T-helper 2 cell treated with Interferon-gamma antibody and Interleukin-4, amounts not matched to agents 5 μg/mL and 100 μg/mL, for 36 hours (primary cell): ENCODE measurements at regions not wholly inside any gene's neighbourhood (a gene's known extent, or its start where the extent isn't known, plus 50 kb on each side); places are given as distances from the start of the nearest gene placed in this dataset.
"Not testable (repeated sequence)": the region's sequence is repeated elsewhere in the genome, so short reads cannot be mapped to it uniquely, and the experiment has no call there.

Source experiments
- DNase-seq: peaks from one replicate; pipeline ENCODE4 v3.0.0; 2021; ENCODE audit warnings: low spot score
- H3K27ac Mint-ChIP-seq: one replicate; pipeline ENCODE4 v1.8.0; 2021; ENCODE audit warnings: mild to moderate bottlenecking, mixed read lengths
- H3K27me3 Mint-ChIP-seq: one replicate; pipeline ENCODE4 v1.8.0; 2021; ENCODE audit warnings: low read depth, mixed read lengths
- H3K36me3 Mint-ChIP-seq: one replicate; pipeline ENCODE4 v1.8.0; 2021; ENCODE audit warnings: low read depth, mixed read lengths
- H3K4me1 Mint-ChIP-seq: one replicate; pipeline ENCODE4 v1.8.0; 2021; ENCODE audit warnings: low read depth, mixed read lengths
- H3K4me3 Mint-ChIP-seq: one replicate; pipeline ENCODE4 v1.8.0; 2022; ENCODE audit warnings: mild to moderate bottlenecking, moderate library complexity, mixed read lengths
- H3K9me3 Mint-ChIP-seq: one replicate; pipeline ENCODE4 v1.8.0; 2021; ENCODE audit warnings: mixed read lengths

DNA sequence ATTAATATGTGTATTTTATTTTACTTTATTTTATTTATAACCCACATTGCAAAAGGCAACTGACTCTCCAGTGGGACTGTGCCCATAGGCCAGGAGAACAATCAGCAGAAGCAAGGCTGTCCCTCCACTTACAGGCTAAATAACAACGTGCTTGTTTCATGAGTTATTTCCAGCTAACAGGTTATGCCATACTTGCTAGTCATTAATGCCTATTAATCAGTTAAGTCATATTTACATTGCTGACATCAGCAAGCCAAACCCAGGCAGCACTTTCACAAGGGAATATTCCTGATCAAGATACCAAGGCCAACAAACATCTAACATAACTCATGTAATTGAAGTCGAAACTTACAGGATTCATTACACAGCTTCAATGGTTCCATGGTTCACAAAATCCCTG, 92.1 kb downstream of the EN1 start:
- Mint-ChIP-seq H3K4me1 (no peaks in the 10 kb centered on the region), H3K9me3 (no peaks in the 10 kb centered on the region), H3K27ac (no peak overlapping the region), H3K36me3 (no peaks in the 10 kb centered on the region), H3K4me3 (no peak overlapping the region), H3K27me3 (no peaks in the 10 kb centered on the region)
- DNase-seq: no peak

GRCh38 chr2:118752762-118753429, 94.6 kb downstream of the EN1 start:
- Mint-ChIP-seq H3K4me1 (no peaks in the 10 kb centered on the region), H3K27me3 (no peaks in the 10 kb centered on the region), H3K27ac (no peak overlapping the region), H3K9me3 (no peaks in the 10 kb centered on the region), H3K4me3 (no peak overlapping the region), H3K36me3 (no peaks in the 10 kb centered on the region)
- DNase-seq: no peak

DNA sequence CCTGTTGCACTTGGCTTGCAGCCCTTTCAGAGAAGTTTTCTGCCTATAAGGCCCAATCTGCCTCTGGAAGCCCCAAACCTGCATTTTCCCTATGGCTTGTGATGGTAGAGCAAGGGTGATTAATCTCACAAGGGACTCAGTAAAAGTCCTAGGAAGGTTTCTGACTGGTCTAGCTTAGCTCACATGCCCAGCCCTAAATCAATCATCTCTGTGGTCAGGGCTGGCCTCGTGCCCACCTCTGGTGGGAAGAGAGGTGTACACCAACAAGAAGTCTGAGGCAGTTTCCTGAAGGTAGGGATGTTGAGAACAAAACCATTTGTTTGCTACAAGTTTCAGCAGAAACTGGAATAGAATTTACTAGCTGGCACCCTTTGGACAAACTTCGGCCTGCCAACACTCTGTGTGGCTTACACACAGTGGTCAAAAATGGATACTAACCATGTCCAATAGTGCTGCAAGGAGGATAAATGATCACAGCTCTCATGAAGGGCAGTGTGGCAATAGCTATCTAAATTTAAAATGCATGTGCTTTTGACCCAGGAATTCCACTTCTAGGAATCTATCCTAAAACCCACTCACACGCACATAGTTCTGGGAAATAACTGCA, 96.4 kb downstream of the EN1 start:
- H3K27me3 Mint-ChIP-seq: no peaks in the 10 kb centered on the region
- H3K9me3 Mint-ChIP-seq: no peaks in the 10 kb centered on the region
- H3K36me3 Mint-ChIP-seq: no peaks in the 10 kb centered on the region
- H3K4me3 Mint-ChIP-seq: no peak overlapping the region
- H3K4me1 Mint-ChIP-seq: no peaks in the 10 kb centered on the region
- no peak for DNase-seq
- H3K27ac Mint-ChIP-seq: no peak overlapping the region

- H3K36me3 Mint-ChIP-seq: no peaks in the 10 kb centered on the region
- no peaks in the 10 kb centered on the region for H3K4me1 Mint-ChIP-seq
- no peak for DNase-seq
- H3K27ac Mint-ChIP-seq: no peak overlapping the region
- no peak overlapping the region for H3K4me3 Mint-ChIP-seq
- H3K9me3 Mint-ChIP-seq: peaks cover 14% of the 10 kb centered on the region
- H3K27me3 Mint-ChIP-seq: no peaks in the 10 kb centered on the region
These were observed 99.1 kb downstream of the EN1 start for GRCh38 chr2:118748245-118748885.

- no peak overlapping the region for H3K27ac Mint-ChIP-seq
- H3K27me3 Mint-ChIP-seq: no peaks in the 10 kb centered on the region
These were observed 99.8 kb downstream of the EN1 start for GRCh38 chr2:118747637-118748036.

DNA sequence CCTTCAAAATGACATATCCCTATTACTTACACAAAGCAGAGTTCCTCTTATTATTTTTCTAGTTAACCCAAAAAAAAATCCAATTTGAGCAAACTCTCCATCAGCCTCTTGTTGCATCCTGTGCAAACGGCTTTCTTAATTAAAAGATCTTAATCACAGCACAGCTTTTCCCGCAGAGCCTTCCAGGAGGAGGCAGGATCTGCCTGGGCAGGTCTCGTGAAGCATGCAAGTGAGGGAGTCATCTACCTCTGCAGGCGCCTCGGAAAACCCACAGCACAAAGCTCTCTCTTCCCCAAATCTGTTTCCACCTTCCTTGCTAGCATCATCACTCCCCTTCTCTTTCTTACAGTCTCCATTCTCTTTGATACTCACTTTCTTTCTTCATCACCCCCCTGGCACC, 100.4 kb downstream of the EN1 start:
- no peak for DNase-seq
- no peak overlapping the region for H3K4me3 Mint-ChIP-seq
- H3K27me3 Mint-ChIP-seq: no peaks in the 10 kb centered on the region
- no peak overlapping the region for H3K27ac Mint-ChIP-seq
- H3K36me3 Mint-ChIP-seq: no peaks in the 10 kb centered on the region
- H3K4me1 Mint-ChIP-seq: no peaks in the 10 kb centered on the region
- peaks cover 14% of the 10 kb centered on the region for H3K9me3 Mint-ChIP-seq

More at GRCh38 chr2:118747637-118748036, 99.8 kb downstream of the EN1 start:
- H3K9me3 Mint-ChIP-seq: peaks cover 14% of the 10 kb centered on the region
- H3K4me3 Mint-ChIP-seq: no peak overlapping the region
- no peaks in the 10 kb centered on the region for H3K36me3 Mint-ChIP-seq
- H3K4me1 Mint-ChIP-seq: no peaks in the 10 kb centered on the region
- no peak for DNase-seq

DNA sequence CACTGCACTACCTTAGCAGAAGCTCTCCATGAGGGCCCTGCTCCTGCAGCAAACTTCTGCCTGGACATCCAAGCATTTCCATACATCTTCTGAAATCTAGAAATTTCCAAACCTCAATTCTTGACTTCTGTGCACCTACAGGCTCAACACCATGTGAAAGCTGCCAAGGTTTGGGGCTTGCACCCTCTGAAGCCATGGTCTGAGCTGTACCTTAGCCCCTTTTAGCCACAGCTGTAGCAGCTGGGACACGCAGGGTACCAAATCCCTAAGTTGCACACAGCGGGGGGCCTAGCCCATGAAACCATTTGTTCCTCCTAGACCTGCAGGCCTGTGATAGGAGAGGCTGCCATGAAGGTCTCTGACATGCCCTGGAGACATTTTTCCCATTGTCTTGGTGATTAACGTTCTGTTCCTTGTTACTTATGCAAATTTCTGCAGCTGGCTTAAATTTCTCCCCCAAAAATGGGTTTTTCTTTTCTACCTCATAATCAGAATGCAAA, 102.7 kb downstream of the EN1 start:
- H3K9me3 Mint-ChIP-seq: peaks cover 14% of the 10 kb centered on the region
- not testable (repeated sequence) for H3K27ac Mint-ChIP-seq, H3K4me3 Mint-ChIP-seq, H3K36me3 Mint-ChIP-seq, H3K27me3 Mint-ChIP-seq, H3K4me1 Mint-ChIP-seq, DNase-seq

GRCh38 chr2:118738524-118739308, 108.7 kb downstream of the EN1 start:
- Mint-ChIP-seq H3K36me3 (no peaks in the 10 kb centered on the region), H3K27ac (no peak overlapping the region), H3K9me3 (no peaks in the 10 kb centered on the region), H3K4me3 (no peak overlapping the region), H3K27me3 (no peaks in the 10 kb centered on the region), H3K4me1 (no peaks in the 10 kb centered on the region)
- DNase-seq: no peak

GRCh38 chr2:118738106-118738505, 109.3 kb downstream of the EN1 start:
- Mint-ChIP-seq H3K27ac (no peak overlapping the region), H3K9me3 (no peaks in the 10 kb centered on the region), H3K4me3 (no peak overlapping the region), H3K27me3 (no peaks in the 10 kb centered on the region), H3K36me3 (no peaks in the 10 kb centered on the region), H3K4me1 (no peaks in the 10 kb centered on the region)
- no peak for DNase-seq

DNA sequence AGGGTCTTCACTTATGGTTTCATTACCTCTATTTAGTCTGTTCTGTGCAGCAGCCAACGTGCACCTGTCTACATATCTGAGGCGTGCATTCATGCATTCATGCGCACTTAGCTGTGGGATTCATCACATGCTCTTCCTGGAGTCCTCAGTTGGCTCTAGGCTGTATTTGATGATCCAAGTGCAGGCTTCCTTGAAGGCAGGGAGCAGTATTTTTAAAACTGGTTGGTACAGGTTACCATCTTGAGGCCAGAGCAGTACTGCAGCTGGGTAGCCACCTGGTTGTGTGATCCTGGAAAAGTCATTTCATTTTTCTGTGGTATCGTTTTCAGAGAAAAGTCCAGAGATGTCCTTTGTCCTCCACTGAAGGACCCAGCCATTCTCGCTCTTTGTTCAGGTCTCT, 109.8 kb downstream of the EN1 start:
- Mint-ChIP-seq H3K4me1 (no peaks in the 10 kb centered on the region), H3K27ac (no peak overlapping the region), H3K9me3 (no peaks in the 10 kb centered on the region), H3K27me3 (no peaks in the 10 kb centered on the region), H3K36me3 (no peaks in the 10 kb centered on the region), H3K4me3 (no peak overlapping the region)
- DNase-seq: no peak

- Mint-ChIP-seq H3K36me3 (no peaks in the 10 kb centered on the region), H3K4me3 (no peak overlapping the region), H3K27me3 (no peaks in the 10 kb centered on the region), H3K27ac (no peak overlapping the region), H3K9me3 (no peaks in the 10 kb centered on the region), H3K4me1 (no peaks in the 10 kb centered on the region)
- no peak for DNase-seq
These were observed 115.0 kb downstream of the EN1 start for GRCh38 chr2:118732432-118732831.

DNA sequence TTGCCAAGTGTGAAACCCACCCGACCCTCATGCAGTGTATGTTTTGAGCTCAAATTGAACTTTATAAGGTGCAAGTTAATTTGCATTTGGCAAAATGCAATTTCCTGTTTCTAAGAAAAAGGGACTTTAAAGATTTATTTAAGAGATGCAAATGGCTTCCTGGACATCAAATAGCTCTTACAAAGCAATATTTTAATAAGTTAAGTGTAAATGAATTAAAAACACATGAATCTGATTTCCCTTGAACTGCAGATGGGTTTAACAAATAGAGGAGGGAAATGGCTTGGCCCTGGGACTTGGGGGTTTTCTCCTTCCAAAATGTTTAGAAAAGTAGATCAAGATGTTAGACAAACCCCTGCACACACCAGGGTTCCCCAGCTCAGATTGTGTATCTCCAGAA, 116.0 kb downstream of the EN1 start:
- no peaks in the 10 kb centered on the region for H3K9me3 Mint-ChIP-seq
- H3K27ac Mint-ChIP-seq: no peak overlapping the region
- no peaks in the 10 kb centered on the region for H3K27me3 Mint-ChIP-seq
- H3K4me3 Mint-ChIP-seq: no peak overlapping the region
- no peaks in the 10 kb centered on the region for H3K4me1 Mint-ChIP-seq
- H3K36me3 Mint-ChIP-seq: no peaks in the 10 kb centered on the region
- no peak for DNase-seq

- Mint-ChIP-seq H3K4me3 (no peak overlapping the region), H3K4me1 (no peaks in the 10 kb centered on the region), H3K36me3 (no peaks in the 10 kb centered on the region), H3K9me3 (no peaks in the 10 kb centered on the region), H3K27ac (no peak overlapping the region), H3K27me3 (no peaks in the 10 kb centered on the region)
- DNase-seq: no peak
These were observed 117.0 kb downstream of the EN1 start for GRCh38 chr2:118730405-118730804.

DNA sequence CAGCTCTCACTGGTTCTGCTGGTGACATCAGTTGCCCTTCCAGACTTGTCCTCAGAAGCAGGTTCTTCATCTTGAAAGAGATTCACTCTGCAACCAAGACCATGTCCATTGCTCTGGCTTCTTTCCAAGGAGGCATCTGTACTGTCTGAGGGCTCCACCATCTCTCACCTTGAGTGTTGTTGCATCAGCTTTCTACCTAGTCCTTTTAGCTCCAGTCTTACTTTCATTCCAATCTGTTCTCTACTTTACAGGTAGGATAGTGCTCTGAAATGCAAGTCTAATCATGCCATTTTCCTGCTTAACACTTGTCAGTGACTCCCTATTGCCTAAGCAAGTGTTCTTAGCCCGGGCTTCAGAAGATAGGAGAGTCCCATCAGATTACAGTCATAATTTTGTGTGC, 117.7 kb downstream of the EN1 start:
- Mint-ChIP-seq H3K36me3 (no peaks in the 10 kb centered on the region), H3K4me1 (no peaks in the 10 kb centered on the region), H3K27ac (no peak overlapping the region), H3K9me3 (no peaks in the 10 kb centered on the region), H3K27me3 (no peaks in the 10 kb centered on the region), H3K4me3 (no peak overlapping the region)
- DNase-seq: no peak
